Left cardiac atrium (tissue), 4 donors: ENCODE measurements at regions not wholly inside any gene's neighbourhood (a gene's known extent, or its start where the extent isn't known, plus 50 kb on each side); places are given as distances from the start of the nearest gene placed in this dataset.

ENCODE experiments used
- ATAC-seq, 2 donors: fragments of 200-7000 bp; cut with Tn5 transposase; one replicate each; pipeline ENCODE4 v1.9.1; 2020; ENCODE audit warnings: mild to moderate bottlenecking in 2 of 2, moderate library complexity in 2 of 2
- DNase-seq: peaks from one replicate; pipeline ENCODE4 v3.0.0-alpha.2; 2020
- intact Hi-C, 2 donors: fragments of 100-400 bp; cut with DNase I; formaldehyde crosslinking; loops; one replicate each; pipeline versions ENCODE4 v1.14.1 to v1.15.1; 2022 to 2023
- donor health status: DM: no; HTN: yes; CAD: no.
- donor health status: DM: no; HTN: yes; CAD: no; lungs with severe emphysema.
- donor health status: DM: yes; HTN: yes; CAD: no.
- donor health status: Dilated cardiomyopathy.

GRCh38 chr1:115466433-115466832 lies 128.4 kb upstream of the NGF start:
- DNase-seq, result no peak
- ATAC-seq, result no peak
- intact Hi-C loops, result loop anchor here in 1 of 2 donors (5.0 kb wide), 1 partner anchor 329 kb away; no protein-coding TSS in a partner anchor

- intact Hi-C loops, result loop anchor here in 1 of 2 donors (5.0 kb wide), 1 partner anchor 329 kb away; no protein-coding TSS in a partner anchor
- DNase-seq, result no peak
- no peak for ATAC-seq
Measured at GRCh38 chr1:115465802-115466363, 127.8 kb upstream of the NGF start.

- no peak for DNase-seq
- intact Hi-C loops, result loop anchor here in 1 of 2 donors (1.0 kb wide), 1 partner anchor 324 kb away; no protein-coding TSS in a partner anchor
- ATAC-seq, result peak in 1 of 2 donors; percentile 75
Measured at GRCh38 chr1:115463347-115463746, 125.3 kb upstream of the NGF start.

- ATAC-seq, result no peak
- DNase-seq, result no peak
- intact Hi-C loops, result loop anchor here in 1 of 2 donors (1.0 kb wide), 1 partner anchor 323 kb away; no protein-coding TSS in a partner anchor
Measured at GRCh38 chr1:115462566-115463076, 124.6 kb upstream of the NGF start.

GRCh38 chr1:115461526-115461925 lies 123.5 kb upstream of the NGF start:
- DNase-seq, result no peak
- intact Hi-C loops, result no loop called here

GRCh38 chr1:115459161-115459560 lies 121.1 kb upstream of the NGF start:
- DNase-seq (no peak), ATAC-seq (no peak)
- intact Hi-C loops, result loop anchor here in 1 of 2 donors (10.0 kb wide), 2 partner anchors 174 to 284 kb away; no protein-coding TSS in a partner anchor

More at GRCh38 chr1:115461526-115461925, 123.5 kb upstream of the NGF start:
- no peak for ATAC-seq

- intact Hi-C loops, result loop anchor here in 1 of 2 donors (10.0 kb wide), 2 partner anchors 174 to 284 kb away; no protein-coding TSS in a partner anchor
- DNase-seq (no peak), ATAC-seq (no peak)
Measured at GRCh38 chr1:115458426-115459114, 120.5 kb upstream of the NGF start.

- ATAC-seq (no peak), DNase-seq (no peak)
- intact Hi-C loops, result loop anchor here in 1 of 2 donors (10.0 kb wide), 2 partner anchors 172 to 282 kb away; no protein-coding TSS in a partner anchor
Measured at GRCh38 chr1:115457289-115457688, 119.2 kb upstream of the NGF start.

- ATAC-seq (peak; percentile 70 to 78), DNase-seq (no peak)
- intact Hi-C loops, result loop anchor here in 1 of 2 donors (10.0 kb wide), 2 partner anchors 172 to 282 kb away; no protein-coding TSS in a partner anchor
Measured at GRCh38 chr1:115456441-115456961, 118.5 kb upstream of the NGF start.

- intact Hi-C loops, result loop anchor here in 1 of 2 donors (10.0 kb wide), 2 partner anchors 170 to 280 kb away; no protein-coding TSS in a partner anchor
- ATAC-seq (peak; percentile 85 to 88), DNase-seq (peak; percentile 59)
Measured at GRCh38 chr1:115454837-115455511, 116.9 kb upstream of the NGF start.

GRCh38 chr1:115453666-115454065 lies 115.6 kb upstream of the NGF start:
- DNase-seq (no peak), ATAC-seq (no peak)
- intact Hi-C loops, result loop anchor here in 1 of 2 donors (10.0 kb wide), 2 partner anchors 169 to 279 kb away; no protein-coding TSS in a partner anchor

GRCh38 chr1:115452600-115453329 lies 114.7 kb upstream of the NGF start:
- ATAC-seq (no peak), DNase-seq (no peak)
- intact Hi-C loops, result loop anchor here in 1 of 2 donors (10.0 kb wide), 2 partner anchors 168 to 278 kb away; no protein-coding TSS in a partner anchor

- intact Hi-C loops, result loop anchor here in 1 of 2 donors (10.0 kb wide), 2 partner anchors 166 to 276 kb away; no protein-coding TSS in a partner anchor
- ATAC-seq, result peak; percentile 15 to 18
- DNase-seq, result peak; percentile 31
Measured at GRCh38 chr1:115450501-115451040, 112.5 kb upstream of the NGF start.

- intact Hi-C loops, result no loop called here
- ATAC-seq (no peak), DNase-seq (no peak)
Measured at GRCh38 chr1:115448282-115449044, 110.4 kb upstream of the NGF start.

GRCh38 chr1:115447672-115448071 lies 109.6 kb upstream of the NGF start:
- no peak for ATAC-seq
- intact Hi-C loops, result no loop called here

GRCh38 chr1:115445090-115445489 lies 107.0 kb upstream of the NGF start:
- DNase-seq (no peak), ATAC-seq (peak in 1 of 2 donors; percentile 42)
- intact Hi-C loops, result no loop called here

More at GRCh38 chr1:115447672-115448071, 109.6 kb upstream of the NGF start:
- no peak for DNase-seq

- no peak for ATAC-seq
- intact Hi-C loops, result no loop called here
- no peak for DNase-seq
Measured at GRCh38 chr1:115440733-115441132, 102.7 kb upstream of the NGF start.
